Endodermal cell (in vitro differentiated cells): ENCODE measurements at regions not wholly inside any gene's neighbourhood (a gene's known extent, or its start where the extent isn't known, plus 50 kb on each side); places are given as distances from the start of the nearest gene placed in this dataset.
A peak's percentile ranks its signal among the peaks of the same experiment; 100 is the strongest.

Experiments used
- DNase-seq: peaks from one replicate; pipeline ENCODE4 v3.0.0-alpha.2; 2017
- H3K27ac ChIP-seq: 2 replicates; pipeline ENCODE4 v1.5.1; 2013; ENCODE audit warnings: mild to moderate bottlenecking, low read depth, low read length, moderate library complexity
- H3K27me3 ChIP-seq: 2 replicates; pipeline ENCODE4 v1.6.1; 2013; ENCODE audit warnings: mild to moderate bottlenecking, low read length, moderate library complexity; ENCODE audit not compliant: insufficient read depth, control insufficient read depth, poor library complexity, severe bottlenecking
- H3K36me3 ChIP-seq: 2 replicates; pipeline ENCODE4 v1.7.0; 2013; ENCODE audit warnings: mild to moderate bottlenecking, low read length, moderate library complexity; ENCODE audit not compliant: control insufficient read depth, insufficient read depth
- H3K4me1 ChIP-seq: one replicate; pipeline ENCODE4 v1.7.0; 2013; ENCODE audit warnings: low read length; ENCODE audit not compliant: control insufficient read depth, insufficient read depth
- H3K4me3 ChIP-seq: 2 replicates; pipeline ENCODE4 v1.5.1; 2013; ENCODE audit warnings: mild to moderate bottlenecking, low read length, moderate library complexity
- H3K9ac ChIP-seq: 2 replicates; pipeline ENCODE4 v1.6.1; 2013; ENCODE audit warnings: mild to moderate bottlenecking, low read length, moderate library complexity; ENCODE audit not compliant: poor library complexity, severe bottlenecking; ENCODE audit errors: extremely low read depth
- H3K9me3 ChIP-seq: 2 replicates; pipeline ENCODE4 v1.6.1; 2013; ENCODE audit warnings: mild to moderate bottlenecking, low read length, moderate library complexity; ENCODE audit not compliant: control insufficient read depth
- H3K27ac Mint-ChIP-seq: 2 replicates; pipeline ENCODE4 v1.8.0; 2020; ENCODE audit warnings: mixed read lengths
- H3K27me3 Mint-ChIP-seq: 2 replicates; pipeline ENCODE4 v1.8.0; 2021; ENCODE audit warnings: mild to moderate bottlenecking, mixed read lengths; ENCODE audit not compliant: insufficient read depth
- H3K36me3 Mint-ChIP-seq: 2 replicates; pipeline ENCODE4 v1.8.0; 2020; ENCODE audit warnings: low read depth, mixed read lengths
- H3K4me1 Mint-ChIP-seq: 2 replicates; pipeline ENCODE4 v1.8.0; 2020; ENCODE audit warnings: mixed read lengths
- H3K4me3 Mint-ChIP-seq: 2 replicates; pipeline ENCODE4 v1.8.0; 2020; ENCODE audit warnings: mild to moderate bottlenecking, moderate library complexity, mixed read lengths
- H3K9me3 Mint-ChIP-seq: 2 replicates; pipeline ENCODE4 v1.8.0; 2020; ENCODE audit warnings: mild to moderate bottlenecking, mixed read lengths
- WGBS, 2 experiments: methylation state at CpG; one replicate each; pipeline versions ENCODE4 v1.1.5 to v1.1.7; 2013; ENCODE audit warnings: missing lambda C conversion rate in 2 of 2, mixed read lengths in 1 of 2; ENCODE audit not compliant: insufficient coverage in 1 of 2, insufficient read length in 1 of 2; 5-methylcytosine and 5-hydroxymethylcytosine counted together
- TF ChIP-seq, protein P1 (sequence below): fragments of 200-600 bp; sonication (generic); conservative IDR thresholded peaks from 2 replicates; pipeline ENCODE4 v1.5.0; 2021; ENCODE audit warnings: antibody characterized with exemption, mild to moderate bottlenecking

DNA sequence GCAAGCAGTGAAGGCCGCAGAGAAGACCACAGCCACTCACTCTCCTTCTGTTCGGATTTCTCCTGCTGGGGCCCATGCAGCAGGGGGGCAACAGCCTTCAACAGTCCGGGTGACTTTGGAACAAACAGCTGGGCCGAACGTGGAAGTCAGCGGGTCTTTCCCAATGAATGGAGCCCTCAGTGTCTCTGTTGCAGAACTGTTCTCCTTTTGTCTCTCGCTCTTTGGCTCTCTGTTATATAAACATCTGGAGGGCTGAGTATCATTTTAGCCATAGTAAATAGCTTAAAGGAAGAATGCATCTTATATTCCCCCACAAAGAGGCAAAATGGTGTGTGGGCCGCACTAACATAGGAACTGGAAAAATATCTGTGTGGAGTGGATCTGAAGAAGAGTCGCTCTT lies 136.7 kb upstream of the RALGAPA2 start:
- 78 to 90% methylated on average over 5 to 8 of the region's 9 CpGs for WGBS, 2 experiments
- no peak for DNase-seq
- H3K9ac ChIP-seq = no peak overlapping the region
- H3K36me3 Mint-ChIP-seq = peaks cover 2% of the 10 kb centered on the region
- peaks cover 10% of the 10 kb centered on the region for H3K9me3 Mint-ChIP-seq
- no peaks in the 10 kb centered on the region for H3K4me1 Mint-ChIP-seq
- TF ChIP-seq, protein P1, sequence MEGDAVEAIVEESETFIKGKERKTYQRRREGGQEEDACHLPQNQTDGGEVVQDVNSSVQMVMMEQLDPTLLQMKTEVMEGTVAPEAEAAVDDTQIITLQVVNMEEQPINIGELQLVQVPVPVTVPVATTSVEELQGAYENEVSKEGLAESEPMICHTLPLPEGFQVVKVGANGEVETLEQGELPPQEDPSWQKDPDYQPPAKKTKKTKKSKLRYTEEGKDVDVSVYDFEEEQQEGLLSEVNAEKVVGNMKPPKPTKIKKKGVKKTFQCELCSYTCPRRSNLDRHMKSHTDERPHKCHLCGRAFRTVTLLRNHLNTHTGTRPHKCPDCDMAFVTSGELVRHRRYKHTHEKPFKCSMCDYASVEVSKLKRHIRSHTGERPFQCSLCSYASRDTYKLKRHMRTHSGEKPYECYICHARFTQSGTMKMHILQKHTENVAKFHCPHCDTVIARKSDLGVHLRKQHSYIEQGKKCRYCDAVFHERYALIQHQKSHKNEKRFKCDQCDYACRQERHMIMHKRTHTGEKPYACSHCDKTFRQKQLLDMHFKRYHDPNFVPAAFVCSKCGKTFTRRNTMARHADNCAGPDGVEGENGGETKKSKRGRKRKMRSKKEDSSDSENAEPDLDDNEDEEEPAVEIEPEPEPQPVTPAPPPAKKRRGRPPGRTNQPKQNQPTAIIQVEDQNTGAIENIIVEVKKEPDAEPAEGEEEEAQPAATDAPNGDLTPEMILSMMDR = no peak
- no peaks in the 10 kb centered on the region for H3K36me3 ChIP-seq
- no peak overlapping the region for H3K4me3 Mint-ChIP-seq
- no peak overlapping the region for H3K4me3 ChIP-seq
- no peaks in the 10 kb centered on the region for H3K4me1 ChIP-seq
- no peaks in the 10 kb centered on the region for H3K27me3 ChIP-seq
- H3K27ac Mint-ChIP-seq = no peak overlapping the region
- no peak overlapping the region for H3K27ac ChIP-seq
- no peaks in the 10 kb centered on the region for H3K9me3 ChIP-seq
- H3K27me3 Mint-ChIP-seq = peaks cover 8% of the 10 kb centered on the region

DNA sequence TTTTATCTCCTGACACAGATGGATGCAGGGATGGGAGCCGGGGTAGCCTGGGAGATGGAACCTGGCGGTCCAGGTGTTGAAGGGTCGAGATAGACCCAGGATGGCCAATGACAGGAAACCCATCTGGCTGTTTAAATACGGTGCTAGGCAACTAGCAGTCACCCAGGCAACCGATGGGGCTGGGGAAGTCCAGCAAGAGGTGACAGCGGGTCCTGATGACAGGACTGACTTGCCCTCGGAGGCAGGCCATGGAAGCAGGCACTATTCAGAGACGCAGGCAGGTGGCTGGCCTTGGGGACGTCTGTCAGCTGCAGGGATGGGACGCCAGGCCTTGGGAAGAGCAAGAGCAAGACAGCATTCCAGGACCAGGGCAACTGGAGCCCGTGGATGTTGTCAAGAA lies 135.4 kb upstream of the RALGAPA2 start:
- TF ChIP-seq, protein P1 = no peak
- Mint-ChIP-seq H3K36me3 (peaks cover 2% of the 10 kb centered on the region), H3K4me1 (no peaks in the 10 kb centered on the region), H3K4me3 (no peak overlapping the region), H3K9me3 (peaks cover 4% of the 10 kb centered on the region), H3K27ac (no peak overlapping the region), H3K27me3 (peaks cover 15% of the 10 kb centered on the region)
- Histone ChIP-seq H3K4me1 (no peaks in the 10 kb centered on the region), H3K9me3 (no peaks in the 10 kb centered on the region), H3K9ac (no peak overlapping the region), H3K27me3 (no peaks in the 10 kb centered on the region), H3K27ac (no peak overlapping the region), H3K4me3 (no peak overlapping the region), H3K36me3 (no peaks in the 10 kb centered on the region)
- no peak for DNase-seq
- 84 to 91% methylated on average over 8 to 11 of the region's 11 CpGs for WGBS, 2 experiments

DNA sequence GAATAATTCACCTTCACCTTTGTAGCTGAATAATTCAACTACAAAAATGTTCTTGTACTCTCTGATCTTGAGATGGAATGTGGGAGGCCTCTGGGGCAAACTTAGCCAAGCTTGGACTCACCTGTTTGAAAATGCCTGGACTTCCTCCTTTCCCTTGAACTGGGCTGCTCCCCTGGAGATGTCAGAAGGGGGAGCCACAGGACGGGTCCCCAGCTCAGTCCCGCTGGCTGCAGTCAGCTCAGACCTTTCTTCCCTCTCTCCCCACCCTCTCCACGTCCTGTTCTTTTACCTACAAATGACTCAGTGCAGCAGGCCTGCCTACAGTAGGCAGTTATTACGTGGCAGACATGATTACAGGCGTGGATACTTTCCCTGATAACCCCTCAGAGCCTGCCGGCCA lies 131.5 kb upstream of the RALGAPA2 start:
- Histone ChIP-seq H3K9ac (no peak overlapping the region), H3K4me3 (no peak overlapping the region), H3K27me3 (no peaks in the 10 kb centered on the region), H3K4me1 (no peaks in the 10 kb centered on the region), H3K36me3 (no peaks in the 10 kb centered on the region), H3K27ac (no peak overlapping the region), H3K9me3 (no peaks in the 10 kb centered on the region)
- peaks cover 14% of the 10 kb centered on the region for H3K27me3 Mint-ChIP-seq
- H3K4me3 Mint-ChIP-seq = no peak overlapping the region
- peak overlapping the region; percentile 35 for H3K27ac Mint-ChIP-seq
- 68 to 100% methylated on average over 2 to 6 of the region's 6 CpGs for WGBS, 2 experiments
- no peaks in the 10 kb centered on the region for H3K4me1 Mint-ChIP-seq
- H3K9me3 Mint-ChIP-seq = no peaks in the 10 kb centered on the region
- no peaks in the 10 kb centered on the region for H3K36me3 Mint-ChIP-seq
- peak; percentile 62 for DNase-seq
- TF ChIP-seq, protein P1 = peak; percentile 56
